HepG2 (cell line): ENCODE measurements at regions not wholly inside any gene's neighbourhood (a gene's known extent, or its start where the extent isn't known, plus 50 kb on each side); places are given as distances from the start of the nearest gene placed in this dataset.

Experiments
- ATAC-seq: fragments of 200-7000 bp; cut with Tn5 transposase; 3 replicates; pipeline ENCODE4 v1.9.1; 2020; ENCODE audit warnings: mild to moderate bottlenecking, moderate library complexity
- BruUV-seq: library from RNA; stranded (reverse); fragments of 400-500 nt; replicated peaks from 2 replicates; lab custom pipeline; 2021; lab: Mats Ljungman, UMichigan
- CTCF ChIA-PET: fragments of 300-600 bp; formaldehyde crosslinking; extraction: SDS; loops from one replicate; lab custom pipeline; 2021; ENCODE audit warnings: low total read pairs, inconsistent platforms, low intra/inter-chr PET ratio; lab: Yijun Ruan, JAX
- POLR2A ChIA-PET: fragments of 350-600 bp; sonication (Branson Sonifier 250); formaldehyde crosslinking; loops from one replicate; lab custom pipeline; 2020; ENCODE audit warnings: antibody characterized with exemption, inconsistent platforms; lab: Yijun Ruan, JAX
- DNase-seq: peaks from one replicate; pipeline ENCODE4 v3.0.0-alpha.2; 2015; ENCODE audit warnings: low spot score
- FAIRE-seq: peaks from 3 replicates; lab custom pipeline; 2011; peaks lifted over from hg19 to GRCh38; lab: Jason Lieb, UNC
- H2AFZ ChIP-seq: one replicate; pipeline ENCODE4 v1.6.1; 2011; ENCODE audit warnings: low read length, inconsistent platforms
- H3K27ac ChIP-seq: fragments of 300-600 bp; 3 replicates; pipeline ENCODE4 v1.8.0; 2011; ENCODE audit warnings: mixed run types, mild to moderate bottlenecking, mixed read lengths, low read length, inconsistent platforms; ENCODE audit not compliant: insufficient read depth; ENCODE audit errors: extremely low read length
- H3K27me3 ChIP-seq, 2 experiments: fragments of 200-600 bp in 1 of 2; 2 replicates in 1 of 2; 3 replicates in 1 of 2; pipeline versions ENCODE4 v1.6.0 to v1.8.0; 2011; ENCODE audit warnings: low read length in 2 of 2, mild to moderate bottlenecking in 2 of 2, moderate library complexity in 2 of 2, inconsistent platforms in 1 of 2; ENCODE audit not compliant: insufficient read depth in 2 of 2, control insufficient read depth in 1 of 2
- H3K36me3 ChIP-seq, 2 experiments: fragments of 200-600 bp in 1 of 2; replicated peaks in 1 of 2; 2 replicates in 1 of 2; 3 replicates in 1 of 2; pipeline versions ENCODE4 v1.5.1 to v1.8.0; 2011; ENCODE audit warnings: low read length in 2 of 2, inconsistent platforms in 1 of 2; ENCODE audit not compliant: insufficient read depth in 2 of 2, control insufficient read depth in 1 of 2
- H3K4me1 ChIP-seq: 2 replicates; pipeline ENCODE4 v1.5.1; 2012; ENCODE audit warnings: low read length, inconsistent platforms; ENCODE audit not compliant: insufficient read depth
- H3K4me2 ChIP-seq: 2 replicates; pipeline ENCODE4 v1.6.0; 2011; ENCODE audit warnings: low read depth, low read length, inconsistent platforms
- H3K4me3 ChIP-seq, 3 experiments: fragments of 200-600 bp in 1 of 3; sonication (generic), shearing (Covaris generic) in 1 of 3; replicated peaks in 1 of 3; 2 replicates each; pipeline ENCODE4 v1.5.1; 2011 to 2016; ENCODE audit warnings: low read length in 3 of 3, inconsistent platforms in 2 of 3, low read depth in 2 of 3, mild to moderate bottlenecking in 2 of 3, control low read depth in 1 of 3, mixed read lengths in 1 of 3; ENCODE audit not compliant: insufficient read depth in 1 of 3
- H3K79me2 ChIP-seq: one replicate; pipeline ENCODE4 v1.6.1; 2011; ENCODE audit warnings: low read length, inconsistent platforms; ENCODE audit not compliant: insufficient read depth
- H3K9ac ChIP-seq: 2 replicates; pipeline ENCODE4 v1.6.0; 2011; ENCODE audit warnings: mild to moderate bottlenecking, low read depth, low read length, inconsistent platforms; ENCODE audit not compliant: insufficient read depth
- H3K9me3 ChIP-seq: 2 replicates; pipeline ENCODE4 v1.5.1; 2012; ENCODE audit warnings: mild to moderate bottlenecking, low read length
- H4K20me1 ChIP-seq: 2 replicates; pipeline ENCODE4 v1.6.0; 2011; ENCODE audit warnings: inconsistent platforms, mild to moderate bottlenecking, low read length, moderate library complexity; ENCODE audit not compliant: insufficient read depth
- ATF1 ChIP-seq: IDR thresholded peaks from 2 replicates; pipeline ENCODE4 v1.6.1; 2016; ENCODE audit warnings: mild to moderate bottlenecking, control low read depth
- CHCHD3 ChIP-seq: sonication (generic); formaldehyde crosslinking; IDR thresholded peaks from 2 replicates; pipeline ENCODE4 v1.8.0; 2022; ENCODE audit warnings: mild to moderate bottlenecking, missing genetic modification reagents, moderate library complexity
- GTF3A ChIP-seq: sonication (generic); formaldehyde crosslinking; conservative IDR thresholded peaks from 2 replicates; pipeline ENCODE4 v1.4.0; 2020; ENCODE audit warnings: mild to moderate bottlenecking, missing genetic modification reagents
- MATR3 ChIP-seq: sonication (generic); formaldehyde crosslinking; IDR thresholded peaks from 2 replicates; pipeline ENCODE4 v1.4.0; 2020; ENCODE audit warnings: missing genetic modification reagents
- NFKBIZ ChIP-seq: IDR thresholded peaks from 2 replicates; pipeline ENCODE4 v1.6.1; 2018; ENCODE audit warnings: missing genetic modification reagents, missing compliant biosample characterization
- NKX3-1 ChIP-seq: sonication (generic); formaldehyde crosslinking; IDR thresholded peaks from 2 replicates; pipeline ENCODE4 v1.5.0; 2020; ENCODE audit warnings: missing genetic modification reagents
- RXRB ChIP-seq: IDR thresholded peaks from 2 replicates; pipeline ENCODE4 v1.6.1; 2016; ENCODE audit warnings: borderline replicate concordance, missing genetic modification reagents, missing compliant biosample characterization
- SRF ChIP-seq: IDR thresholded peaks from 2 replicates; pipeline ENCODE4 v1.6.1; 2011; ENCODE audit warnings: mild to moderate bottlenecking, low read depth, low read length, moderate library complexity
- ZNF205 ChIP-seq: IDR thresholded peaks from 2 replicates; pipeline ENCODE4 v1.6.1; 2018; ENCODE audit warnings: missing biosample characterization, missing genetic modification reagents
- ZNF24 ChIP-seq: fragments of 450-650 bp; IDR thresholded peaks from 2 replicates; pipeline ENCODE4 v1.6.1; 2017; ENCODE audit warnings: antibody characterized with exemption, mild to moderate bottlenecking
- ZNF879 ChIP-seq: sonication (generic); formaldehyde crosslinking; IDR thresholded peaks from 2 replicates; pipeline ENCODE4 v1.8.1; 2023; ENCODE audit warnings: missing genetic modification reagents
- WGBS: methylation state at CpG from one replicate; pipeline ENCODE4 v1.1.6; 2017; ENCODE audit warnings: low lambda C conversion rate; 5-methylcytosine and 5-hydroxymethylcytosine counted together
- in situ Hi-C: cut with HindIII; loops from 2 replicates; pipeline ENCODE4 v1.10.0; 2017; ENCODE audit warnings: low pct_unique_long_range_greater_than_20kb; ENCODE audit not compliant: extremely low pct_ligation_motif_present
- intact Hi-C: fragments of 100-400 bp; cut with micrococcal nuclease; formaldehyde crosslinking; loops from one replicate; pipeline ENCODE4 v1.10.0; 2022; ENCODE audit not compliant: unreplicated experiment

DNA sequence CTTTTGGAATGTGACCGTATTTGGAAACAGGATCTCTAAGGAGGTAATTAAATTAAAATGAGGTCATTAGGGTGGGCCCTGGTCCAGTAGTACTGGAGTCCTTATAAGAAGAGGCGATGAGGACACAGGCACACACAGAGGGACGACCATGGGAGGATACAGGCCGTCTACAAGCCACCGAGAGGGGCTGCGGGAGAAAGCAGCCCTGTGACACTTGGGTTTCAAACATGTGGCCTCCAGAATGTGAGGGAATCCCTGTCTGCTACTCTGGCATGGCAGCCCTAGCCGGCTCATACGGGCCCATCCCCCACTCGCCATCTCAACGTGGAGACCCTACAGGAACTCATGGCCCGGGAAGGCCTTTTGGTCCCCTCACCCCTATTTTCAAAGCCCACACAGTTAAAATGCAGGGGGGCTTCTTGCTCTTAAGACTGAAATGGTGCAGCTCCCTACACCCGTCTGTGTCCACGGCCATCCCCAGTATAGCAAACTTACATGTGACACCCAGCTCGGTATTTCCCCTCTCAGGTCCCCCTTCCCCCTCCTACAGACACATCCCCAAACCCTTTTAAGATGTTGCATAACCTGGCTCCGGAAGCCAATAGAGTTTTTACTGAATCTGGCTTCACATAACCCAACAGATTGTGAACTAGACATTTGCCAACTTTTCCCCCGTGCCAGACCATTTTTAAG lies 124.1 kb upstream of the TBL1X start:
- peak overlapping the region in 1 of 3 experiments; percentile 23; a peak in 2 of 6 replicates for H3K4me3 ChIP-seq
- POLR2A ChIA-PET = interaction anchor here (1.6 kb wide), 1 partner anchor 122 kb away, joined by 4 read pairs; no protein-coding TSS in a partner anchor
- WGBS = 2% methylated on average over 5 of the region's 16 CpGs
- no peaks in the 10 kb centered on the region for H3K27me3 ChIP-seq
- CTCF ChIA-PET = no interaction called here
- in situ Hi-C loops = loop anchor here (10.0 kb wide), 1 partner anchor 114 kb away; no protein-coding TSS in a partner anchor
- FAIRE-seq (peak; percentile 21), ATAC-seq (peak; percentile 64), DNase-seq (no peak)
- H3K79me2 ChIP-seq = no peaks in the 10 kb centered on the region
- H4K20me1 ChIP-seq = no peaks in the 10 kb centered on the region
- H3K9me3 ChIP-seq = no peaks in the 10 kb centered on the region
- H3K4me2 ChIP-seq = peak overlapping the region; percentile 62
- TF ChIP-seq NKX3-1 (CRISPR knock-in tag) (no peak), GTF3A (CRISPR knock-in tag) (no peak), ZNF24 (no peak), ATF1 (CRISPR knock-in tag) (no peak), RXRB (no peak), CHCHD3 (no peak), ZNF205 (CRISPR knock-in tag) (no peak), SRF (no peak), ZNF879 (CRISPR knock-in tag) (no peak), NFKBIZ (no peak), MATR3 (CRISPR knock-in tag) (no peak)
- no peak overlapping the region for H3K27ac ChIP-seq
- no TSS peak for BruUV-seq
- no peak overlapping the region for H2AFZ ChIP-seq
- intact Hi-C loops = no loop called here
- no peak overlapping the region for H3K9ac ChIP-seq
- no peaks in the 10 kb centered on the region for H3K36me3 ChIP-seq
- peaks cover 20% of the 10 kb centered on the region for H3K4me1 ChIP-seq
